PC-3 (cell line): ENCODE measurements at regions not wholly inside any gene's neighbourhood (a gene's known extent, or its start where the extent isn't known, plus 50 kb on each side); places are given as distances from the start of the nearest gene placed in this dataset.

Experiments
- EZH2 ChIP-seq: fragments of 300-600 bp; sonication (generic); IDR thresholded peaks from one replicate; pipeline ENCODE4 v1.6.1; 2017; ENCODE audit warnings: antibody characterized with exemption, mild to moderate bottlenecking, low read length; ENCODE audit not compliant: unreplicated experiment
- EZH2phosphoT487 ChIP-seq: fragments of 300-600 bp; sonication (generic); IDR thresholded peaks from 2 replicates; pipeline ENCODE4 v1.6.1; 2018; ENCODE audit warnings: mild to moderate bottlenecking, antibody characterized with exemption, low read length, borderline replicate concordance
- TF ChIP-seq, protein P1 (sequence below): fragments of 300-600 bp; sonication (generic); conservative IDR thresholded peaks from 2 replicates; pipeline ENCODE4 v1.5.1; 2017; ENCODE audit warnings: antibody characterized with exemption, low read depth, mild to moderate bottlenecking, low read length

DNA sequence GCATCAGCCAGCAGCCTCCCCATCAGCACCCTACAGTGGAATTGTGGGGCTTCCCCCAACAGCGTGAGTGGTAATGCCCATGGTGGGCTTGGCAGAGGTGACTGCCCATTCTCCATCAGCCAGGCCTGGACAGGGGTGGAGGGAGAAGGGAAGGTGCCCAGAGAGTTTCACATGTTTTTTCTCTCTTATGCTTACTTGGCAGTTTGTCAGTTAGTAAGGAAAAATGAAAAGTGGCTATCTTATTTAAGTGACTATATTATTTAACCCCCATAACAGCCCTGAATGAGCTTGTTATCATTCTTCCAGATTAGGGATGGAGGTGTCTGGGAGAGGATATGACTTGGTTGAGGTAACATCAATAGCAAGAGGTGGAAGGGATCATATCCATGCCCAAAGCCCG, 921.7 kb downstream of the GRID1 start:
- TF ChIP-seq EZH2 (no peak), EZH2phosphoT487 (no peak)
- TF ChIP-seq, protein P1, sequence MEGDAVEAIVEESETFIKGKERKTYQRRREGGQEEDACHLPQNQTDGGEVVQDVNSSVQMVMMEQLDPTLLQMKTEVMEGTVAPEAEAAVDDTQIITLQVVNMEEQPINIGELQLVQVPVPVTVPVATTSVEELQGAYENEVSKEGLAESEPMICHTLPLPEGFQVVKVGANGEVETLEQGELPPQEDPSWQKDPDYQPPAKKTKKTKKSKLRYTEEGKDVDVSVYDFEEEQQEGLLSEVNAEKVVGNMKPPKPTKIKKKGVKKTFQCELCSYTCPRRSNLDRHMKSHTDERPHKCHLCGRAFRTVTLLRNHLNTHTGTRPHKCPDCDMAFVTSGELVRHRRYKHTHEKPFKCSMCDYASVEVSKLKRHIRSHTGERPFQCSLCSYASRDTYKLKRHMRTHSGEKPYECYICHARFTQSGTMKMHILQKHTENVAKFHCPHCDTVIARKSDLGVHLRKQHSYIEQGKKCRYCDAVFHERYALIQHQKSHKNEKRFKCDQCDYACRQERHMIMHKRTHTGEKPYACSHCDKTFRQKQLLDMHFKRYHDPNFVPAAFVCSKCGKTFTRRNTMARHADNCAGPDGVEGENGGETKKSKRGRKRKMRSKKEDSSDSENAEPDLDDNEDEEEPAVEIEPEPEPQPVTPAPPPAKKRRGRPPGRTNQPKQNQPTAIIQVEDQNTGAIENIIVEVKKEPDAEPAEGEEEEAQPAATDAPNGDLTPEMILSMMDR: no peak
